ENCODE measurements at regions not wholly inside any gene's neighbourhood (a gene's known extent, or its start where the extent isn't known, plus 50 kb on each side); places are given as distances from the start of the nearest gene placed in this dataset.

DNA sequence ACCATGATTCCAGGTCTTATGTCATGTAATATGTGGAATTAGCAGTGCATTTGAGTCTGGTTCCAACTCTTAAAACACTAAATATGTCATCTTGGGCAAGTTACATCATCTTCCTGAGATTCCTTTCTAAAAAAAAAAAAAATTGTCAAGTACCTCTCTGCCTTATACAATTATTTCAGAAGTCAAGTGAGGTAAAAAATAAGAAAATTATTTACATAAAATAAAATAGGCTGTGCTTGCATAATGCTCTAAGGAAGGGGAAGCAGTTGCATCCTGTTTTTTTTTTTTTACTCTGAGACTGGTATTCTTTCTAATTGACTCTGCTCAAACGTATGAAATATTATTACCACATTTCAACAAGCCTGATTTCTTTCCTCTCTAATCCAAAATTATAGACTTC is 55.1 kb upstream of the SEMA3A start:
- TF ChIP-seq CTCF (IDR thresholded peaks at IDR 0.05) (no peak), EZH2 (IDR thresholded peaks at IDR 0.05) (no peak), EZH2phosphoT487 (IDR thresholded peaks at IDR 0.05) (no peak)

Data from neural progenitor cell (in vitro differentiated cells).